Stimulated activated naive CD4-positive, alpha-beta T cell (primary cell): ENCODE measurements at regions not wholly inside any gene's neighbourhood (a gene's known extent, or its start where the extent isn't known, plus 50 kb on each side); places are given as distances from the start of the nearest gene placed in this dataset.

Source experiments
- DNase-seq, 6 experiments: peaks; one replicate each; lab custom pipeline; 2025; lab: John Stamatoyannopoulos, UW

DNA sequence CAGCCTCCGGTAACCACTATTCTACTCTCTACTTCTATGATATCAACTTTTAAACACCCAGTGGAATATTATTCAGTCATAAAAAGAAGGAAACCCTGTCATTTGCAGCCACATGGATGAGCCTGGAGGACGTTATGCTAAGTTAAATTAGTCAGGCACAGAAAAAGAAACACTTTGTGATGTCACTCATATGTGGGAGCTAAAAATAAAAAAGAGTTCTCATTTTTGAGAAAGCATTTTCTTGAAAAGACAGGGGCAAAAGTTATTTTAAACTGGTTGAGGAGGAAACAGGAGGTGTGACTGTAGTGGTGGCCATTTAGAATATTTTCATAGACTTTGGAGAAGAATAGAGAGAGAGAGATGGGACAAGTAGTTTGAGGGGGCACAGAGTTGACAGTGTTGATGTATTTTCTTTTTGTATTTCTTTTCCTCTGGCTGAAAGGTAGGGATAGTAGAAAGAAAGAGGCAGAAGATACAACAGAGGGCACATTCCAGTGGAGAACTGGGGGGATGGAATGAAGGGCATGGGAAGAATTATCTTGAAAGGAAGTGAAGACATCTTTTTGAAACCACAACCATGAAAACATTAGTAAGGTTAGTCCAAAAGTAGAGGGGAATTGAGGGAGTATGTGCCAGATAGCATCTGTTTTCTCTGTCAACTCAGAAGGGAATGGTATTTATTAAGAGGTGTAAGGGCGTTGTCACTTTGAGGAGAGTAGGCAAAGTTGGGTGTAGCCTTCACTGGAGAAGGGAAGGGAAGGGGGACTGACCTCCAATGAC, 181.3 kb upstream of the GMDS start:
- no peak for DNase-seq

DNA sequence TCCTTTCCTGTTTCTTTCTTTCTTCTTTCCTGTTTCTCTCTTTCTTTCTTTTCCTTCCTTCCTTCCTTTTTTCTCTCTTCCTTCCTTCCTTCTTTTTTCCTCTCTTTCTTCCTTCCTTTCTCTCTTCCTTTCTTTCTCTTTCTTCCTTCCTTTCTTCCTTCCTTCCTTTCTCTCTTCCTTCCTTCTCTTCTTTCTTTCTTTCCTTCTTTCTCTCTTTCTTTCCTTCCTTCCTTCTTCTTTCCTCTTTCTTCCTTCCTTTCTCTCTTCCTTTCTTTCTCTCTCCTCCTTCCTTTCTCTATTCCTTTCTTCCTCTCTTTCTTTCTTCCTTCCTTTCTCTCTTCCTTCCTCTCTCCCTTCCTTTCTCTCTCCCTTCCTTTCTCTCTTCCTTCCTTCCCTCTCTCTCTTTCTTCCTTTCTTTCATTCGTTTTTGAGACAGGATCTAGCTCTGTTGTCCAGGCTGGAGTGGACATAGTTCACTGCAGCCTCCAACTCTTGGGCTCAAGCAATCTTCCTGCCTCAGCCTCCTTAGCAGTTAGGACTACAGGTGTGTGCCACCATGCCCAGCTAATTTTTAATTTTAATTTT, 170.8 kb upstream of the GMDS start:
- DNase-seq = no peak

DNA sequence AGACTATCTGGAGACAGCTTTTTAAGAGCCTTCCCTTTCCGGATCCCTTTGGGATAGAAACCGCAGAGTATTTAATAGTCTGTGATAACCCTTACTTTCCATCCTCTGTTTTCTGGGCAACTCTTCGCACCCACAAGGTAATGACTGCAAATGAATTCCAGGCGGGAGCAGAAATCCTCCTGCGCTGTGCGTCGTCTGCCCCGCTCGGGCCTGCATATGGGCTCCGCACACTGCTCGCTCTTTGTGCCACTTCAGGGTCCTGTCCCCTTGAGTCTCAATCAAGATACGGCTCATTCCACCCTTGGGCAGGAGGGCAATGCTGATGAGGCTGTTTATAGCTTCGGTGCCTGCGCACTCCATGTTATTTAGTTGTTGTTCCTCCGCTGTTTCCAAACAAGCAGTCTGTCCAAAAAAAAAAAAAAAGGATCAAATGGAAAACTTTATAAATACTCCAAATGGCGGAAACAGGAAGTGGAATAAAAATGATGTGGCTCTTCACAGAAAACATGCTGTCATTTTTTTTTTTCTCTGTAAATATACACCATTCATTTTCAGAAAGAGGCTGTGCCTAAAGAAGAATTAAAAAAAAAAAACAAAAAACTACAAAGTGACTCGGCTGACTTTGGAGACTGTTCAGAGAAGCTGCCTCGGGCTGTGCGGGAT, 169.6 kb upstream of the GMDS start:
- DNase-seq = no peak

DNA sequence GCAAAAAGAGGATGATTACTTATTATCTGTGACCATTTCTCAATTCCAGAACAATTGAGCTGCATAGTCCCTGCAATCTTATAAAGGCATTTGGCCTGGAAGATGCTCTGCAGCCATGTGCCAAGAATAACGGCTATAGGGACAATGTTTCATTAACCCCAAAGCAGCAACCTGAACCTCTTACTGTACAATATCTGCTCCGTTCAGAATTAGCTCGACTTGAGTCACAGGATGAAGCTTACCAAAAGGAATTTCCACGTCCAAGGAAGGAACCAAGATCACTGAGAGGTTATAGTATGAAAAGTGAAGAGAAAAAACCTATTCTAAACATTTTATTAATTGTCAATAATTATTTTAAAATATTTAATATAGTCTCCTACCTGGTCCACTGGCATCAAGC, 167.3 kb upstream of the GMDS start:
- no peak for DNase-seq

DNA sequence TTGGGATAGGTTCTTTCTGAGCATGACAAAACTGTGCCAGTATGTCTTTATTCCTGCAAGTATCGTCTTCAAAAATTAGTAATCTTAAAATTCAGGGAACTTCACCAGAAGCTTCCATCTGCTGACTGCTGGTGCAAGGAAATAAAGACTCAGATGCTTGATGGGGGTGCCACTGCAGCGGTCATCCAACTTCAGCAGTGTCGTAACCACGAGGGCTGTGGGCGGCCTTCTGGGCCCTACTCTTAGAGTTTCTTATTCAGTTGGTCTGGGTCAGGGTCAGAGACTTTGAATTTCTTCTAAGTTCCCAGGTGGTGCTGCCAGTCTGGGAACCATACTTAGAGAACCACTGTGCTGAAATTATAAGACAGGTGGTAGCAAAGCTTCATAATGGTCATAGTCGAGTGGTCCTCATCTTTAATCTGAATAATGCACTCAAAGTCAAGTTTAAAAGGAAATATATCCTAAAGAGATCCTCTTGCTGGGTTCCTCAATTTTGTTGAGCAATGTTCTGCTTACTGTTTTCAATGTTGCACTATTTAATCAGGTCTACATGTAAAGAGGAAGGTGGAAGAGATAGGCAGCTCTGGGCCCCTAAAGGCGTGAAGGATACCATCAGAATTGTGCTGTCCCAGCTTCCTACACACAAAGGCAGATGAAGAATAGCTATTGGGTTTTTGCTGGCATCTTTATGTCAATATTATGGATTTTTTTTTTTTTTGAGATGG, 165.4 kb upstream of the GMDS start:
- no peak for DNase-seq

DNA sequence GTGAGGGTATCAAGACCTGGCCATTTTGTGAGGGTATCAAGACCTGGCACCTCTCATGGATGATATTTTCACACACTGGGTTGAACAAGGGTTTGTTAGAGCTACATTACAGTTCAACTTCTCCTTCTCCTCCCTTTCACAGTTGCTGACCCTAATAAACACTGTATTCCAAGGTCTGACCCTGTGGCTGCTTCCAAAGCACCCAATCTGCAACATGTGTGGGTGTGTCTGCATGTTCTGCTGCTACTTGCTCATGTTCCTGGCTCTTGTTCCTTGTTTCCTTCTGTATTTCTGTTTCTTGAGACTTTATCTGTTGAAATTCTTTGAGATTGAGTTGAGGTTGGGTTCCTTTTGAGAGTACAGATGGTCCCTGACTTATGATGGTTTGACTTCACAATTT, 162.1 kb upstream of the GMDS start:
- DNase-seq = no peak

DNA sequence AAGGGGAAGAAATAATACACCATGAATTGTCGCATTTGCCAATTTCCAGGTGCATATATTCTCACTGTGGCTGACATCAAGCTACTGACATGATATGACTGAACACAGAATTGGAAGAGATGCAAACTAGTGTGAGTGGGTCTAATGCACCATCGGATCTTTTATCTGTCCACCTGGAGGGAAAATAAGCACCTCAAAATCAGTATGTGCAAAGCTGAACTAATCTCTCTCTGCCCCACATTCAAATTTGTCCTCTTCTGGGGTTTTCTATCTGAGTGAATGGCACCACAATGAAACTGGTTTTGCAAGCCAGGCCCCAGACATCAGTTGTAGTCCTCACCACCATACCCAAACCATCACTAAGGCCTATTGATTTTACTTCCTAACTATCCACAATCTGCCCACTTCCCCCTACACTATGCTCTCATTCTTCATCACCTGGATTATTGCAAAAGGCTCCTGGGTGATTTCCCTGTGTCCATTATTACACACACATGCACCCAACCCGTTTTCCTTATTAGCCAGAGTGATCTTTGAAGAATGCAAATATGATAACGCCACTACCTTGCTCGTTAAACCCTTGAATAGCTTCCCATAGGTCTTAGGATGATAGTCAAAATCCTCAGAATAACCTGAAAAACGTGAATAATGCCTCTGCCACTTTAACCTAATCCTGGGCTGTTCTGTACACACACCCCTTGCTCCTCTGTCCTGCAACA, 159.0 kb upstream of the GMDS start:
- DNase-seq = no peak

DNA sequence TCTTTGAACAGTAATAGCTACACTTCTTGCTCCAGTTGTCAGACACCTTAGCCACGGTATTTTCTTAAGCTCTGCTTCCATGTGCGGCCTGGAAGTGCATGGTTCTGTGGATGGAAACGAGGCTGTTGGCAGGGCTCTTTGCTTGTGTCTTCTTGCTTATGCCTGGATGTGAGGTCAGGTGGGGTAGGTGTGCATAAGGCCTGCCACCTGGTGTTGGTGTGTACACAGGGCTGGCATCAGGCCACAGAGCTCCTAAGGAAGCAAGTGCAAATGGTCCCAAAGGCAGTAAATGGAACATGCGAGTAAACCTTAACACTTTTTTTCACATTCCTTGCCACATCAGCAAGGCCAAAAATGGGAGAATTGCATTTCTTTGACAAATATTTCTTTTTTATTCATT, 158.1 kb upstream of the GMDS start:
- no peak for DNase-seq

DNA sequence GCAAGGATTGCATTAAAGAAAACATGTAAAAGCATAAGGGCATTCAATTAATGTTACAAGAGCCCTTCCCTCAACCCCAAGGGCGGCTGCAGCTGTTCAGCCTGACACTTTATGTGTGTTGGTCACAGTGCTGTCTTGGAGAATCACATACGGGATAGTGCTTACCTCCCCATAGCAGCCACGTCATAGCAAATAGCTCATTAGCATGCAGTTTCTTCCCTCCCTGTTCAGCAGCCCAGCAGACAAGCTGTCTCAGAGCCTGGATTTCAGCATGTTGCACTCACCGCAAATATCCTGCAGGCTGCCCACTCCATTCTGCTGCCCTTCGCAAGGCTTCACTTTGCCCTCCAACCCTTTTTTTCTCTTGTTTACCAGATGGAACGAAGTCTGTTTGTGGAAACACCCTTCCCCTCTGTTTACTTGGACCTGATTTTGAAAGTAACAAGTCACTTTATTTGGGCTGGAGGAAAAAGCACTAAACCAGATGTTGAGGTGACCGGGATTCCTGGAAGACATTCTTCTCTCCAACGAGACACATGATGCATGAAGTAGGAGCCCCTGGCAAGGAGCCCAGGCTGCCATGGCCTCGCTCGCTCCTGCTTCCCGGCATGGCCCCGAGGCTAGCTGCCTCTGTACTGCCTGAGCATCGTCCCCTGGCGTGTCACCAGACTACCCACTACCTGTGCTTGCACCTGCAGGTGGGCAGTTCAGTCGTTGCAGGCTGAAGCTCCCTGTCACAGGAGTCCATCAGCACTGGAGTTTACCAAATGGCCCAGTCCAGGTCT, 151.6 kb upstream of the GMDS start:
- DNase-seq = no peak

DNA sequence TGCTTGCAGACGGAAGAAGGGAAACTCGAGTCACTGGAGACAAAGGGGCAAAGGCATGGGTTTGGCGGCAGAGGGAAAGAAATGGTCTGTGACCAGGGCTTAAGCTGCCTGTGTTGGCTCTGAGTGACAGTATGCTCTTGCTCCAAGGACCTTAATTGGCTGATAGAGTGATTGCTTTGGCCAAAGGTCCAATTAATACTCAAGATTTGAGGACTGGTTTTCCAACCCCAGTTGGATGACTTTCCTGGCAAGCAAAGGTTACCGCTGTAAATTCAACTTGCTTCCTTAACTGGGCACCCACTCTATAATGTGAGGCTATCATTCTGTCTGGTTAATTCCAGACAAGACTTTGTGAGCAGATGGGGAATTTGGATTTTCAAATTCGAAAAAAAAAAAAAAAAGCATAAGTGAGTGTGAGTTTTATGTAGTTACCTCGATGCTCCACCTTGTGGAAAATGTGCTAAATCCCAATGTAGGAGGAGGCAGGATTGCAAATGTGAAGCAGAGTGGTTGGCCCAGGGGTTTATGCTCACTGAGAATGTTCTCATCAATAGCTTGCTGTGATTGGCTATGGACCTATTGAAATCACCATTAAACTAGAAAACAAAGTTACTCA, 150.7 kb upstream of the GMDS start:
- no peak for DNase-seq

DNA sequence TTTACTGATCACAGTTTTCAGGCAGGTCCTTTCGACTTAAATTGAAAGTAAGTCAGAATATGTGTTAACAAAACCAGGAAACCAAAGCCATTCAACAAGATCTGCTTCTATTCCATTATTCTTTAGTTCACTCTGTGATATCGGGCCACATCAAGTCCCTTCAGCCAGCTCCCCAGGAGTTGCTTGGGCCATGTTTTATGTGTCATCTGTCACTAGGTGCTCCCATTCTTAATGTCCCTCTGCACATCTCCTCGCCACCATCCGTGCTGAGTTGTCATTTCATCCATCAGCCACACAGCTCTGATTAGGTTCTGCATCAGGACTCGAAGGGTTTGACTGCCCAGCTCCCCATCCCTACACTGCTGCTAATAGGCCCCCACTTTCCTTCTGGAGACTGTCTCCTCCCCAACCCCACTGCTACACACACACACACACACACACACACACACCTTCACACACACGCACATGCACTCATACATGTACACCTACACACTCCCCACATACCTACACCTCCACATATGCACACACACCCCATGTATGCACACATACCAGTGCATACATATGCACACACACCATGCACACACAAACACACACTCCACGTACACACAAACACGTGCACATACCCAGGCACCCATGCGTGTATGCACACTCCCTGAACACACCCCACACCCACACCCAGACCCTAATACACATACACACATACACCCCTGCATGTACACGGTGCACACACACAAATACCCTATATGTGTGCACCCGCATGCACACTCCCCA, 143.3 kb upstream of the GMDS start:
- no peak for DNase-seq

DNA sequence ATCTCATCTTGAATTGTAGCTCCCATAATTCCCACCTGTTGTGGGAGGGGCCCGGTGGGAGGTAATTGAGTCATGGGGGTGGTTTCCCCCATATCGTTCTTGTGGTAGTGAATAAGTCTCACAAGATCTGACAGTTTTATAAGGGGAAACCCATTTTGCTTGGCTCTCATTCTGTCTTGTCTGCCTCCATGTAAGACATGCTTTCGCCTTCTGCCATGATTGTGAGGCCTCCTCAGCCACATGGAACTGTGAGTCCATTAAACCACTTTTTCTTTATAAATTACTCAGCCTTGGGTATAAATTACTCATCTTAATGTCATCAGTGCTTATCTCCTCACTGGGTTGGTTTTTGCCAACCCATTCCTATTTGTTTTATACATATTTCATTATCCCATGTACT, 142.0 kb upstream of the GMDS start:
- no peak for DNase-seq

DNA sequence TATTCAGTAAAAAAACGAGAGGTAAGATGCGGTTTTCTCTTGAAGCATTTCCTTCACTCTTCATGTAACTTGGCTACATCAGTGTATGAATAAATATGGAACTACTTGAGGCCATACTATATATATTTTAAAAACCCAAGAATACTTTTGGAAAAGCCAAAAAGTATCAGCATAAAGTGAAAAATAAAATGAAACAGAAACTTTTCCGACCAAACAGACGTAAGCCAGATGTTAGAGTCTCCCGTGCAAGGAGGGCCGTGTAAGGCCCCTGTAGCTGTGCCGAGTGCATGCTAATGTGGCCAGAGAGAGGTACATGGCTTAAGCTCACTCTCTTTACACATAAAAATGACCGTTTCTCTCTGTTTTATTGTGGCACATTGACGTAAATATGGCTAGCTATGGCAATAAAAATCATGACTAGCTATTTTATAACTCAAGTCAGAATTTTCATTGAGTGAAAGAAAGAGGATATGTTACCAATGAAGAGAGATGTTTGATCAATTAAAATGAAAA, 140.1 kb upstream of the GMDS start:
- no peak for DNase-seq

DNA sequence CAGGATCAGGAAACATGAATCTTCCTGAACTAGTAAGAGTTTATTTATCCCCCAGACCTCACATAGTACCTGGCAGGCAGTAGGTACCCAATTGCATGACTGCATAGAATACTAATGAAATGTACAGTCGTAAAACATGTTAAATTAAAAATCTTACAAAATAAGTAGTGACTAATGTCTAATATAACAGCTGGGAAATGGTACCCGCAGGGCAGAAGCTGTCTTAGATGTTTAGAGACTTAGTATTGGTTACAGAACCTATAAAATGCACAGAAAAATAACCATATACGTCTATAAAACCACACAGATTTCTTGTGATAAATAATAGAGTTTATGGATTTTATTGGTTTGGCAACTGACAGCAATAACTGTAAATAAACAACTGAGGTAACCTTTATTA, 139.1 kb upstream of the GMDS start:
- DNase-seq = no peak

DNA sequence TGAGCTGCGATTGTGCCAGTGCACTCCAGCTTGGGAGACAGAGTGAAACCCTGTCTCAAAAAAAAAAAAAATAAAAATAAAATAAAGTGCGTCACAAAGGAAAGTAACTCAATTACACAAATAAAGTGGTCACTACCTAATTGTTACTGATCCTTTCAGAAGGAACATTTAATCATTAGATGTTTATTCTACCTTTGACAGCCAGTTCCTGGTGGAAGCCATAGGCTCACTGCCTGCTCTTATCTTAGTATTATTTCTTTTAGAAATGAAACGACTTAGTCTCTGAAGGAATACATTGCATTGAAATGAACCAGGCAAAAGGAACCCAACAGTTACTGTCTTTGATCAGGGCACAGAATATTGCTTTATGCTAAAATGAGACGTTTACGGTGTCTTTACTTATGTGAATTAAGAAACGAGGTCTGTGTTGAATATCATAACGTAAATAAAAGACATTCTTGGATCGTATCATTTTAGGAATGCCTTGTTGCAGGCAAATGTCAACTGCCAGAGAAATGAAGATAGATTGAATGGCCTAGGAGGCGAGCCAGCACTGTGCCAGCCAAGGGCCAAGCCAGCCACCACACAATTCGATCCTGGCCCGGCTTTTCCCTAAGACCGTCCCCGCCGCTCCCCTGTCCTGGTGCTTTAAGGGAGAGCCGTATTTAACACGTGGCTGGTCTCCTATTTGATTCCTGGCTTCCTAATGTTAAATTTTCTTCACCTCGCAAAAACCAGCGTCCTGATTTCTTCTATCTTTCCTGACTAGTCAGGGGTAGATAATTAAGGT, 136.7 kb upstream of the GMDS start:
- DNase-seq = no peak

DNA sequence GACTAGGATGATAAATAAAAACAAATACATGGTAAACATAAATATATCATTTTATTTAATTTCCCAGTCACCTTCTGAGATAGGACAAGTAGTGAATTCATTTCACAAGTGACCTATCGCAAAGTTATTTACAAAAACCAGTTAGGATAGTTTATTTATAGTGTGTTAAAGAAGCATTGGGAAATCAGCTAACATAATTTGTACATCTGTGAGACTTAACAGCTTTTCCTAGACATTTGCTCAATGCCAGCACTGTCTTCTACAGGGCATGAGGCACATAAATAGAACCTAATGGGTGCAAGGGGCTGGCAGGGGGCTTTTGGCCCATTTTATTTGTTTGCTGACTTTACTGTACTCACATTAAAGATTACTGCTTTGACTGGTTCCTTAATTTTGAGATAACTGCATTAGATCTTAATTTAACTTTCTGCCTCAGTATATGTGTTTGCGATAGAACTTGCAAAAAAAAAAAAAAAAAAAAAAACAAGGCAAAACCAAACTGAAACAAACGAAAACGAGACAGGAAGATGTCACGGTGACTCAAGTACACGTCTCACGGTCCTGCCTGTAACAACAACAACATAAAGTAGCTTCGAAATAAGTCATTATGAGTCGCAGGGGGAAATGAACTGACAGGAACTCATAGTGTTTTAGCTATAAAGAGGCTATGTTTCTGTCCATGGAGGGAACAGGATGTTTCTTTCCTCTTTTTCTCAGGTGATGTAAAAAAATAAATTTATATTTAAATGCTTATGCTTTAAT, 133.7 kb upstream of the GMDS start:
- no peak for DNase-seq

DNA sequence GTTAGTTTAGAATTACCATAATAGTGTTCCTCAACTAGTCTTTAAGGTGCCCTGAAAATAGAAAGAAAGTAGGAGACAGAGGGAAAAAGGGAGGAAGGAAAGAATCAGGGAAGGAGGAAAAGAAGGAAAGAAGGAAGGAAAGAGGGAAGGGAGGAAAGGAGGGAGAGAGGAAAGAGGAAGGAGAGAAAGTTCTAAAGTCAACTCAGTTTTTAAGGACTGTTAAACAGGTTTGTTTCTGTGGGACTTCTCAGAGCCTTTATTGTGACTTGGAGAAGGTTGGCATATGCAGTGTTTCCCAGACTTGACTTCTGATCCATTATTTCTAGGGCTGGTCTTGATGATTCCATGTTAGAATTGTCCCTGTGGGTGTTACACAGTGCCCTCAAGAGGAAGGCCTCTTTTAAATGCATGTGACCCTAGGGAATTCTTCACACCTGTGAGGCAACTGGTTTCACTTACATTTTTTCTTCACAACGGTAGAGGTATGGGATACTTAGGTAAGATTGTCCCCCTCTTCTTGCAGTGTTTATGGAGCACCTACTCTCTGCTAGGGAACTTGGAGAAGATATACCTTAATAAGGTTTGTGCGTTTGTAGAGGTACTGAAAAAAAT, 132.7 kb upstream of the GMDS start:
- no peak for DNase-seq
